Esophagus muscularis mucosa (tissue), 4 donors: ENCODE measurements at regions not wholly inside any gene's neighbourhood (a gene's known extent, or its start where the extent isn't known, plus 50 kb on each side); places are given as distances from the start of the nearest gene placed in this dataset.

Experiments
- DNase-seq: peaks from one replicate; pipeline ENCODE4 v3.0.0-alpha.2; 2017; ENCODE audit errors: extremely low spot score
- H3K27ac ChIP-seq, 4 donors: fragments of 200-600 bp; sonication (generic); replicated peaks in 1 of 4; 1 replicate in 3 of 4; 2 replicates in 1 of 4; pipeline ENCODE4 v1.5.1; 2016 to 2019; ENCODE audit warnings: mild to moderate bottlenecking in 1 of 4
- H3K27me3 ChIP-seq, 4 donors: fragments of 200-600 bp; sonication (generic); one replicate each; pipeline versions ENCODE4 v1.5.1 to v1.6.0; 2016 to 2019
- H3K36me3 ChIP-seq, 4 donors: fragments of 200-600 bp; sonication (generic); one replicate each; pipeline ENCODE4 v1.5.1; 2016 to 2019
- H3K4me1 ChIP-seq, 4 donors: fragments of 200-600 bp; sonication (generic); one replicate each; pipeline ENCODE4 v1.5.1; 2016 to 2019
- H3K4me3 ChIP-seq, 4 donors: fragments of 200-600 bp; sonication (generic); 1 replicate in 2 of 4; 2 replicates in 2 of 4; pipeline ENCODE4 v1.5.1; 2016 to 2019; ENCODE audit warnings: mild to moderate bottlenecking in 4 of 4, moderate library complexity in 1 of 4
- H3K9me3 ChIP-seq, 4 donors: fragments of 200-600 bp; sonication (generic); 1 replicate in 3 of 4; 2 replicates in 1 of 4; pipeline ENCODE4 v1.5.1; 2016 to 2019
- EP300 ChIP-seq: sonication (generic); formaldehyde crosslinking; IDR thresholded peaks from one replicate; pipeline ENCODE4 v1.6.1; 2017; ENCODE audit warnings: antibody characterized with exemption
- POLR2A ChIP-seq: fragments of 450-650 bp; IDR thresholded peaks from one replicate; pipeline ENCODE4 v1.6.1; 2017; ENCODE audit warnings: antibody characterized with exemption, moderate library complexity, mild to moderate bottlenecking, low read depth
- POLR2AphosphoS5 ChIP-seq, 2 donors: sonication (generic); formaldehyde crosslinking; IDR thresholded peaks; one replicate each; pipeline ENCODE4 v1.6.1; 2017; ENCODE audit warnings: antibody characterized with exemption in 2 of 2
- WGBS: methylation state at CpG from one replicate; pipeline ENCODE4 v1.1.5; 2018; 5-methylcytosine and 5-hydroxymethylcytosine counted together
- intact Hi-C: fragments of 100-400 bp; cut with DNase I; formaldehyde crosslinking; loops from one replicate; pipeline ENCODE4 v1.15.1; 2023
- TF ChIP-seq, protein P1 (sequence below), 3 experiments: fragments of 200-600 bp in 2 of 3; fragments of 450-650 bp in 1 of 3; sonication (generic) in 2 of 3; IDR thresholded peaks; one replicate each; pipeline ENCODE4 v1.5.1; 2017 to 2019; ENCODE audit warnings: antibody characterized with exemption in 3 of 3, mild to moderate bottlenecking in 2 of 3, moderate library complexity in 1 of 3

DNA sequence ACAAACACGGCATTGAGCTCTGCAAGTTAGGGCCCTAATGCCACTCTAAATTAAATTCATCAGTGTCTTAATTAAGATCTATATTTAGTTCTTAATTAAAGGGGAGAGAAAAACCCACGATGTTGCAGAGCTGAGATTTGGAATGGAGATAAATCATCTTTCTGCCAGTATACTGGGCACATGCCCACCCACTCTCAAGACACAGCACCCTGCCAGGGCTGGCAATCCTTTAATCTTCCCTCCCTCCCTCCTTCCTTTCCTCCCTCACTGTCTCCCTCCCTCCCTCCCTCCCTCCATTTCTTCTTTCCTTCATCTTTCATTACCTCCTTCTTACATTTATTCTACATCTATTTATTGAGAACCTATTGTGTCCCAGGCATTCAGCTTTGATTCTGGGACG, 194.8 kb downstream of the BUD13 start:
- intact Hi-C loops = no loop called here
- WGBS = 78% methylated on average over 3 of the region's 3 CpGs
- TF ChIP-seq, protein P1, sequence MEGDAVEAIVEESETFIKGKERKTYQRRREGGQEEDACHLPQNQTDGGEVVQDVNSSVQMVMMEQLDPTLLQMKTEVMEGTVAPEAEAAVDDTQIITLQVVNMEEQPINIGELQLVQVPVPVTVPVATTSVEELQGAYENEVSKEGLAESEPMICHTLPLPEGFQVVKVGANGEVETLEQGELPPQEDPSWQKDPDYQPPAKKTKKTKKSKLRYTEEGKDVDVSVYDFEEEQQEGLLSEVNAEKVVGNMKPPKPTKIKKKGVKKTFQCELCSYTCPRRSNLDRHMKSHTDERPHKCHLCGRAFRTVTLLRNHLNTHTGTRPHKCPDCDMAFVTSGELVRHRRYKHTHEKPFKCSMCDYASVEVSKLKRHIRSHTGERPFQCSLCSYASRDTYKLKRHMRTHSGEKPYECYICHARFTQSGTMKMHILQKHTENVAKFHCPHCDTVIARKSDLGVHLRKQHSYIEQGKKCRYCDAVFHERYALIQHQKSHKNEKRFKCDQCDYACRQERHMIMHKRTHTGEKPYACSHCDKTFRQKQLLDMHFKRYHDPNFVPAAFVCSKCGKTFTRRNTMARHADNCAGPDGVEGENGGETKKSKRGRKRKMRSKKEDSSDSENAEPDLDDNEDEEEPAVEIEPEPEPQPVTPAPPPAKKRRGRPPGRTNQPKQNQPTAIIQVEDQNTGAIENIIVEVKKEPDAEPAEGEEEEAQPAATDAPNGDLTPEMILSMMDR (IDR thresholded peaks at IDR 0.05) = no peak
- peaks cover 0 to 65% (median 20%) of the 10 kb centered on the region in 4 donors for H3K27me3 ChIP-seq
- DNase-seq = no peak
- H3K36me3 ChIP-seq = no peaks in the 10 kb centered on the region
- H3K4me3 ChIP-seq = no peak overlapping the region
- H3K4me1 ChIP-seq = peaks cover 0 to 25% (median 21%) of the 10 kb centered on the region in 4 donors
- no peak overlapping the region for H3K27ac ChIP-seq
- H3K9me3 ChIP-seq = no peaks in the 10 kb centered on the region

DNA sequence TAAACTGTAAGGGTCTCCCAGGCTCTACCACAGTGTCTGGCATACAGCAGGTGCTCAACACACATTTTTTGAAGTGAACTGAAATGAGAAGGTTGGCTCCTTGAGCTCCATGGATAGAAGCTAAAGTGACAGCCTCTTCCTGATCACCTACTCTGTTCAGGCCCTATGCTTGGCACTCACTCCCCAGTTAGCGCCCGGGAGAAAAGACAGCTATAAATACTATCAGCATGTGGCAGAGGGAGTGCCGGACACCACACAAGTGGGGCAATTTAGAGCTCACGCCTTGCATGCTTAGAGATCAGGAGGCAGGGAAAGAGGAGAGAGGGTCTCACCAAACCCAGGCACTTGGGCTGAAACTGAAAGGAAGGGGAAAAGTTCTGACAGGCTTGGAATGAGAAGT, 195.5 kb downstream of the BUD13 start:
- peaks cover 0 to 25% (median 21%) of the 10 kb centered on the region in 4 donors for H3K4me1 ChIP-seq
- H3K9me3 ChIP-seq = no peaks in the 10 kb centered on the region
- no peak for DNase-seq
- H3K36me3 ChIP-seq = no peaks in the 10 kb centered on the region
- peaks cover 0 to 58% (median 20%) of the 10 kb centered on the region in 4 donors for H3K27me3 ChIP-seq
- intact Hi-C loops = no loop called here
- no peak overlapping the region for H3K4me3 ChIP-seq
- WGBS = 41% methylated on average over 4 of the region's 4 CpGs
- no peak overlapping the region for H3K27ac ChIP-seq
- TF ChIP-seq EP300 = no peak
- TF ChIP-seq POLR2AphosphoS5 (IDR thresholded peaks at IDR 0.05) = no peak
- TF ChIP-seq, protein P1 (IDR thresholded peaks at IDR 0.05) = no peak
- TF ChIP-seq POLR2A = no peak

DNA sequence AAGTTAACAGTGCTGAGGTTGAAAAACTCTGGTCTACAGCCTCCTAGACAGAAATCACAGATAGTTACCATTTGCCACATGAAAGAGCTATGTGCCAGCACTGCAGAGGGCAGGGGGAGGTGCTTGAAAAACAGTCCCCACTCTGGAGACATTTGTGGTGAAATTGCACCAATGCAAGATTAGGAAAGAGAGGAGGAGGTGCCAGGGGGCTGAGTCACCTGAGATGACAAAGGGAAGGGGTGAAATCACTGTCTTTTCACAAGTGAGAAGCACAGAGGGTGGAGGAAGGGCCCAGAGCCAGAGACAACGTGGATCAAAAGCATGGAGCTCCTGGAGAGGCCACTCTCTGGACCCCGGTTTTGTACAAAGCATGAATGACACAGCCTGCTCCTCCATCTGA, 196.3 kb downstream of the BUD13 start:
- H3K4me1 ChIP-seq = peaks cover 0 to 25% (median 21%) of the 10 kb centered on the region in 4 donors
- intact Hi-C loops = no loop called here
- WGBS = 29% methylated on average over 2 of the region's 2 CpGs
- peaks cover 0 to 51% (median 17%) of the 10 kb centered on the region in 4 donors for H3K27me3 ChIP-seq
- DNase-seq = no peak
- H3K9me3 ChIP-seq = no peaks in the 10 kb centered on the region
- H3K36me3 ChIP-seq = no peaks in the 10 kb centered on the region
- no peak overlapping the region for H3K4me3 ChIP-seq
- no peak for TF ChIP-seq EP300
- TF ChIP-seq POLR2AphosphoS5 (IDR thresholded peaks at IDR 0.05) = no peak
- no peak for TF ChIP-seq POLR2A
- TF ChIP-seq, protein P1 (IDR thresholded peaks at IDR 0.05) = no peak
- H3K27ac ChIP-seq = no peak overlapping the region

DNA sequence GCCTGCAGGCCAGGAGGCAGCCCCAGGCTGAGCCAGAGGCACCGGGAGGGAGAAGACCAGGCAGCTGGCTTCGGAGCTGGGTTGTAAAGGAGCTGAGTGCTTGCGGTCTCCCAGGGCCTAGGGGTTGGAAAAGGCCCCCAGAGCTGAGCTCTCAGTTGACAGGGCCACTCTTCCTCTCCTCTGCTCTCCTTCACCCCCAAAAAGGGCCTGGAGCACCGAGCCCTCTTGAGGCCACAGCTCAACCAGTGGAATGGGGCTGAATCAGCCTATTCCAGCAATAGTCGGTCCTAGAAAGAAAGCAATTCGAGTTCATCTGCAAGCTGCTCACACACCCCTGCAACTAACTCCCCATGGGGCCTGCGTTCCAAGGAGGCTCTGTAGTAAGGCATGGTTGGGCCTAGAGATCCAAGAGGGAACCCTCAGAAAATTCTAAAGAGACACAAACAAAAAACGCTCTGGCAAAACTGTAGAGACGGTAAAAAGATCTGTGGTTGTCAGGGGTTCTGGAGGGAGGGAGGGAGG, 205.0 kb downstream of the BUD13 start:
- H3K9me3 ChIP-seq = peaks cover 0 to 10% (median 7%) of the 10 kb centered on the region in 4 donors
- no peak overlapping the region for H3K27ac ChIP-seq
- no peak overlapping the region for H3K4me3 ChIP-seq
- H3K4me1 ChIP-seq = peaks cover 0 to 4% (median 0%) of the 10 kb centered on the region in 4 donors
- TF ChIP-seq, protein P1 (IDR thresholded peaks at IDR 0.05) = no peak
- no peak for TF ChIP-seq POLR2AphosphoS5 (IDR thresholded peaks at IDR 0.05)
- TF ChIP-seq EP300 = no peak
- no peak for TF ChIP-seq POLR2A
- no peak for DNase-seq
- H3K27me3 ChIP-seq = no peaks in the 10 kb centered on the region
- no peaks in the 10 kb centered on the region for H3K36me3 ChIP-seq
- WGBS = 80% methylated on average over 9 of the region's 9 CpGs
- intact Hi-C loops = no loop called here

DNA sequence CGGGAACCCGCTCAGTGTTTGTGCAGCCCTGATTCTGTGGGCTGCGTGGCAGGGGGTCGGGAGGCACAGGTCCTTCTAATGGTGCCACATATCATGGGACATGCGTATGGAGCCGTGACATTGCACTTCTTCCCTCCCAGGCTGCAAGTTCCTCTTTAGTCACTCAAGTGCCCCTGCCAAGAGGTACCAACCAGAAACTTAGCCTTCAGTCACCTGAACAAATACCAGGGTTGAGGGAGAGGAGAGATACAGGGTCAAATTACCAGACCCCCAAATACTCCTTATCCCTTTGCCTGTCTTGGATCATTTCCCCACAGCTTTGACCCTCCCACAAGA, 209.1 kb downstream of the BUD13 start:
- TF ChIP-seq POLR2A (no peak), POLR2AphosphoS5 (IDR thresholded peaks at IDR 0.05) (no peak), EP300 (no peak)
- TF ChIP-seq, protein P1 (IDR thresholded peaks at IDR 0.05) = no peak
- intact Hi-C loops = no loop called here
- no peak for DNase-seq
- H3K27ac ChIP-seq = no peak overlapping the region
- H3K4me1 ChIP-seq = peaks cover 0 to 4% (median 0%) of the 10 kb centered on the region in 4 donors
- H3K4me3 ChIP-seq = no peak overlapping the region
- H3K27me3 ChIP-seq = no peaks in the 10 kb centered on the region
- peaks cover 0 to 10% (median 7%) of the 10 kb centered on the region in 4 donors for H3K9me3 ChIP-seq
- H3K36me3 ChIP-seq = no peaks in the 10 kb centered on the region
- no CpG with 5 or more reads among the region's 6 CpGs for WGBS
